Central memory CD8-positive, alpha-beta T cell (primary cell): ENCODE measurements at regions not wholly inside any gene's neighbourhood (a gene's known extent, or its start where the extent isn't known, plus 50 kb on each side); places are given as distances from the start of the nearest gene placed in this dataset.

ENCODE experiments used
- ATAC-seq: fragments of 150-1000 bp; cut with Tn5 transposase; replicated peaks from 2 replicates; pipeline ENCODE4 v1.10.0; 2022; ENCODE audit warnings: mild to moderate bottlenecking, moderate FRiP score, moderate number of reproducible peaks; ENCODE audit not compliant: poor library complexity, severe bottlenecking; ENCODE audit errors: extremely low read depth
- DNase-seq, 2 donors: peaks; one replicate each; pipeline ENCODE4 v3.0.0; 2021; ENCODE audit warnings: low spot score in 2 of 2
- H3K27ac Mint-ChIP-seq: one replicate; pipeline ENCODE4 v1.8.0; 2022; ENCODE audit warnings: low read depth, mild to moderate bottlenecking, moderate library complexity, mixed read lengths
- H3K27me3 Mint-ChIP-seq: one replicate; pipeline ENCODE4 v1.8.0; 2022; ENCODE audit warnings: mixed read lengths
- H3K36me3 Mint-ChIP-seq: one replicate; pipeline ENCODE4 v1.8.0; 2022; ENCODE audit warnings: mild to moderate bottlenecking, moderate library complexity, mixed read lengths; ENCODE audit not compliant: insufficient read depth
- H3K4me1 Mint-ChIP-seq: one replicate; pipeline ENCODE4 v1.8.0; 2022; ENCODE audit warnings: mixed read lengths
- H3K4me3 Mint-ChIP-seq: one replicate; pipeline ENCODE4 v1.8.0; 2022; ENCODE audit warnings: mild to moderate bottlenecking, moderate library complexity, mixed read lengths
- H3K9me3 Mint-ChIP-seq: one replicate; pipeline ENCODE4 v1.8.0; 2022; ENCODE audit warnings: mixed read lengths

GRCh38 chr20:24778585-24779031 is 170.5 kb upstream of the CST7 start:
- H3K27ac Mint-ChIP-seq, result no peak overlapping the region
- DNase-seq, result no peak

GRCh38 chr20:24779131-24779530 is 169.9 kb upstream of the CST7 start:
- H3K27ac Mint-ChIP-seq, result no peak overlapping the region
- no peaks in the 10 kb centered on the region for H3K4me1 Mint-ChIP-seq
- H3K27me3 Mint-ChIP-seq, result peaks cover 87% of the 10 kb centered on the region
- DNase-seq, result no peak
- H3K36me3 Mint-ChIP-seq, result no peaks in the 10 kb centered on the region
- no peak for ATAC-seq
- no peak overlapping the region for H3K4me3 Mint-ChIP-seq
- peaks cover 5% of the 10 kb centered on the region for H3K9me3 Mint-ChIP-seq

More at GRCh38 chr20:24778585-24779031, 170.5 kb upstream of the CST7 start:
- Mint-ChIP-seq H3K4me1 (no peaks in the 10 kb centered on the region), H3K27me3 (peaks cover 92% of the 10 kb centered on the region), H3K9me3 (peaks cover 6% of the 10 kb centered on the region), H3K36me3 (no peaks in the 10 kb centered on the region), H3K4me3 (no peak overlapping the region)
- ATAC-seq, result no peak

GRCh38 chr20:24779946-24780345 is 169.1 kb upstream of the CST7 start:
- ATAC-seq (no peak), DNase-seq (no peak)
- H3K4me1 Mint-ChIP-seq, result no peaks in the 10 kb centered on the region
- no peak overlapping the region for H3K27ac Mint-ChIP-seq
- H3K27me3 Mint-ChIP-seq, result peaks cover 79% of the 10 kb centered on the region
- no peaks in the 10 kb centered on the region for H3K9me3 Mint-ChIP-seq
- H3K36me3 Mint-ChIP-seq, result no peaks in the 10 kb centered on the region
- no peak overlapping the region for H3K4me3 Mint-ChIP-seq

GRCh38 chr20:24780674-24781417 is 168.2 kb upstream of the CST7 start:
- H3K4me1 Mint-ChIP-seq, result no peaks in the 10 kb centered on the region
- no peaks in the 10 kb centered on the region for H3K9me3 Mint-ChIP-seq
- H3K4me3 Mint-ChIP-seq, result no peak overlapping the region
- ATAC-seq, result no peak
- H3K27me3 Mint-ChIP-seq, result peaks cover 71% of the 10 kb centered on the region
- no peak overlapping the region for H3K27ac Mint-ChIP-seq
- DNase-seq, result no peak
- no peaks in the 10 kb centered on the region for H3K36me3 Mint-ChIP-seq

- peaks cover 64% of the 10 kb centered on the region for H3K27me3 Mint-ChIP-seq
- no peak overlapping the region for H3K27ac Mint-ChIP-seq
- no peaks in the 10 kb centered on the region for H3K4me1 Mint-ChIP-seq
- DNase-seq, result no peak
- H3K36me3 Mint-ChIP-seq, result no peaks in the 10 kb centered on the region
- no peaks in the 10 kb centered on the region for H3K9me3 Mint-ChIP-seq
- ATAC-seq, result no peak
- no peak overlapping the region for H3K4me3 Mint-ChIP-seq
These were observed 167.6 kb upstream of the CST7 start for GRCh38 chr20:24781418-24781980.

- H3K4me3 Mint-ChIP-seq, result no peak overlapping the region
- no peak for DNase-seq
- H3K4me1 Mint-ChIP-seq, result no peaks in the 10 kb centered on the region
- H3K9me3 Mint-ChIP-seq, result no peaks in the 10 kb centered on the region
- no peak for ATAC-seq
- H3K36me3 Mint-ChIP-seq, result no peaks in the 10 kb centered on the region
- H3K27me3 Mint-ChIP-seq, result peaks cover 62% of the 10 kb centered on the region
- H3K27ac Mint-ChIP-seq, result no peak overlapping the region
These were observed 166.8 kb upstream of the CST7 start for GRCh38 chr20:24782301-24782700.

GRCh38 chr20:24782801-24783630 is 166.1 kb upstream of the CST7 start:
- peaks cover 62% of the 10 kb centered on the region for H3K27me3 Mint-ChIP-seq
- no peak overlapping the region for H3K27ac Mint-ChIP-seq
- H3K9me3 Mint-ChIP-seq, result no peaks in the 10 kb centered on the region
- ATAC-seq, result no peak
- no peaks in the 10 kb centered on the region for H3K4me1 Mint-ChIP-seq
- no peak overlapping the region for H3K4me3 Mint-ChIP-seq
- no peak for DNase-seq
- H3K36me3 Mint-ChIP-seq, result no peaks in the 10 kb centered on the region

- Mint-ChIP-seq H3K9me3 (no peaks in the 10 kb centered on the region), H3K36me3 (no peaks in the 10 kb centered on the region), H3K4me3 (no peak overlapping the region), H3K27ac (no peak overlapping the region), H3K27me3 (peaks cover 66% of the 10 kb centered on the region), H3K4me1 (no peaks in the 10 kb centered on the region)
- ATAC-seq (no peak), DNase-seq (no peak)
These were observed 165.2 kb upstream of the CST7 start for GRCh38 chr20:24783631-24784492.

- H3K9me3 Mint-ChIP-seq, result no peaks in the 10 kb centered on the region
- no peak overlapping the region for H3K27ac Mint-ChIP-seq
- peaks cover 1% of the 10 kb centered on the region for H3K36me3 Mint-ChIP-seq
- DNase-seq (no peak), ATAC-seq (no peak)
- H3K4me3 Mint-ChIP-seq, result no peak overlapping the region
- no peaks in the 10 kb centered on the region for H3K4me1 Mint-ChIP-seq
- H3K27me3 Mint-ChIP-seq, result peaks cover 68% of the 10 kb centered on the region
These were observed 164.5 kb upstream of the CST7 start for GRCh38 chr20:24784607-24785006.

- Mint-ChIP-seq H3K4me1 (no peaks in the 10 kb centered on the region), H3K27ac (no peak overlapping the region), H3K27me3 (peaks cover 68% of the 10 kb centered on the region), H3K9me3 (no peaks in the 10 kb centered on the region), H3K4me3 (no peak overlapping the region), H3K36me3 (peaks cover 1% of the 10 kb centered on the region)
- no peak for ATAC-seq
- no peak for DNase-seq
These were observed 163.6 kb upstream of the CST7 start for GRCh38 chr20:24785141-24786110.

- ATAC-seq (no peak), DNase-seq (no peak)
- Mint-ChIP-seq H3K9me3 (no peaks in the 10 kb centered on the region), H3K27me3 (peaks cover 61% of the 10 kb centered on the region), H3K36me3 (peaks cover 1% of the 10 kb centered on the region), H3K4me1 (no peaks in the 10 kb centered on the region), H3K27ac (no peak overlapping the region), H3K4me3 (no peak overlapping the region)
These were observed 163.0 kb upstream of the CST7 start for GRCh38 chr20:24786111-24786495.
